Nephron (organoid): ENCODE measurements at regions not wholly inside any gene's neighbourhood (a gene's known extent, or its start where the extent isn't known, plus 50 kb on each side); places are given as distances from the start of the nearest gene placed in this dataset.

ENCODE experiments used
- H3K27ac Mint-ChIP-seq, 3 experiments: 2 replicates each; pipeline ENCODE4 v1.8.0; 2020; ENCODE audit warnings: mixed read lengths in 3 of 3, mild to moderate bottlenecking in 2 of 3, moderate library complexity in 1 of 3
- H3K27me3 Mint-ChIP-seq: 2 replicates; pipeline ENCODE4 v1.8.0; 2021; ENCODE audit warnings: low read depth, mild to moderate bottlenecking, moderate library complexity, mixed read lengths
- H3K36me3 Mint-ChIP-seq: 2 replicates; pipeline ENCODE4 v1.8.0; 2020; ENCODE audit warnings: low read depth, mixed read lengths
- H3K4me1 Mint-ChIP-seq: 2 replicates; pipeline ENCODE4 v1.8.0; 2020; ENCODE audit warnings: mixed read lengths
- H3K4me3 Mint-ChIP-seq, 3 experiments: 2 replicates each; pipeline ENCODE4 v1.8.0; 2020; ENCODE audit warnings: mild to moderate bottlenecking in 3 of 3, mixed read lengths in 3 of 3, moderate library complexity in 2 of 3
- H3K9me3 Mint-ChIP-seq: 2 replicates; pipeline ENCODE4 v1.8.0; 2020; ENCODE audit warnings: mixed read lengths
- CTCF ChIP-seq, 3 experiments: fragments of 200-600 bp; sonication (generic); IDR thresholded peaks; one replicate each; pipeline ENCODE4 v1.5.0; 2021; ENCODE audit warnings: antibody characterized with exemption in 3 of 3; ENCODE audit not compliant: unreplicated experiment in 3 of 3

- no peak for TF ChIP-seq CTCF (IDR thresholded peaks at IDR 0.05; ENCODE audit: unreplicated experiment in 3 of 3)
- Mint-ChIP-seq H3K27me3 (no peaks in the 10 kb centered on the region), H3K36me3 (no peaks in the 10 kb centered on the region), H3K9me3 (peaks cover 3% of the 10 kb centered on the region), H3K4me3 (no peak overlapping the region), H3K4me1 (peaks cover 13% of the 10 kb centered on the region), H3K27ac (no peak overlapping the region)
Measured at GRCh38 chr5:96236051-96236450, 197.0 kb downstream of the PCSK1 start.

- peaks cover 13% of the 10 kb centered on the region for H3K4me1 Mint-ChIP-seq
- H3K9me3 Mint-ChIP-seq: peaks cover 3% of the 10 kb centered on the region
- TF ChIP-seq CTCF (IDR thresholded peaks at IDR 0.05; ENCODE audit: unreplicated experiment in 3 of 3): no peak
- H3K4me3 Mint-ChIP-seq: no peak overlapping the region
- peak overlapping the region in 2 of 3 experiments; percentile 8 to 29 for H3K27ac Mint-ChIP-seq
- no peaks in the 10 kb centered on the region for H3K27me3 Mint-ChIP-seq
- H3K36me3 Mint-ChIP-seq: no peaks in the 10 kb centered on the region
Measured at GRCh38 chr5:96235008-96235910, 197.8 kb downstream of the PCSK1 start.

- Mint-ChIP-seq H3K36me3 (no peaks in the 10 kb centered on the region), H3K9me3 (peaks cover 3% of the 10 kb centered on the region), H3K27ac (no peak overlapping the region), H3K27me3 (no peaks in the 10 kb centered on the region), H3K4me1 (peaks cover 13% of the 10 kb centered on the region), H3K4me3 (no peak overlapping the region)
- TF ChIP-seq CTCF (IDR thresholded peaks at IDR 0.05; ENCODE audit: unreplicated experiment in 3 of 3): no peak
Measured at GRCh38 chr5:96232602-96233001, 200.4 kb downstream of the PCSK1 start.

GRCh38 chr5:96229188-96229587 lies 203.9 kb downstream of the PCSK1 start:
- Mint-ChIP-seq H3K27ac (no peak overlapping the region), H3K4me3 (no peak overlapping the region), H3K4me1 (peaks cover 10% of the 10 kb centered on the region), H3K27me3 (no peaks in the 10 kb centered on the region), H3K9me3 (peaks cover 3% of the 10 kb centered on the region), H3K36me3 (no peaks in the 10 kb centered on the region)
- TF ChIP-seq CTCF (IDR thresholded peaks at IDR 0.05; ENCODE audit: unreplicated experiment in 3 of 3): no peak

GRCh38 chr5:96228408-96228807 lies 204.6 kb downstream of the PCSK1 start:
- peaks cover 3% of the 10 kb centered on the region for H3K9me3 Mint-ChIP-seq
- H3K36me3 Mint-ChIP-seq: no peaks in the 10 kb centered on the region
- H3K27me3 Mint-ChIP-seq: no peaks in the 10 kb centered on the region
- H3K4me3 Mint-ChIP-seq: no peak overlapping the region
- peaks cover 10% of the 10 kb centered on the region for H3K4me1 Mint-ChIP-seq
- TF ChIP-seq CTCF (IDR thresholded peaks at IDR 0.05; ENCODE audit: unreplicated experiment in 3 of 3): no peak
- H3K27ac Mint-ChIP-seq: no peak overlapping the region

- no peak overlapping the region for H3K4me3 Mint-ChIP-seq
- H3K4me1 Mint-ChIP-seq: peaks cover 10% of the 10 kb centered on the region
- H3K9me3 Mint-ChIP-seq: peaks cover 3% of the 10 kb centered on the region
- H3K27me3 Mint-ChIP-seq: no peaks in the 10 kb centered on the region
- no peaks in the 10 kb centered on the region for H3K36me3 Mint-ChIP-seq
- TF ChIP-seq CTCF (IDR thresholded peaks at IDR 0.05; ENCODE audit: unreplicated experiment in 3 of 3): no peak
- H3K27ac Mint-ChIP-seq: peak overlapping the region in 2 of 3 experiments; percentile 8 to 23
Measured at GRCh38 chr5:96227957-96228356, 205.1 kb downstream of the PCSK1 start.
